Chondrocyte (in vitro differentiated cells): ENCODE measurements at regions not wholly inside any gene's neighbourhood (a gene's known extent, or its start where the extent isn't known, plus 50 kb on each side); places are given as distances from the start of the nearest gene placed in this dataset.

Experiments used
- DNase-seq: peaks from one replicate; pipeline ENCODE4 v3.0.0; 2021; ENCODE audit warnings: mixed read lengths, low spot score
- H3K27ac Mint-ChIP-seq: one replicate; pipeline ENCODE4 v1.8.0; 2021; ENCODE audit warnings: mild to moderate bottlenecking, moderate library complexity, mixed read lengths; ENCODE audit not compliant: unreplicated experiment
- H3K27me3 Mint-ChIP-seq: 2 replicates; pipeline ENCODE4 v1.8.0; 2021; ENCODE audit warnings: low read depth, mixed read lengths
- H3K36me3 Mint-ChIP-seq: 2 replicates; pipeline ENCODE4 v1.8.0; 2021; ENCODE audit warnings: low read depth, mixed read lengths
- H3K4me1 Mint-ChIP-seq: 2 replicates; pipeline ENCODE4 v1.8.0; 2021; ENCODE audit warnings: low read depth, mild to moderate bottlenecking, mixed read lengths
- H3K4me3 Mint-ChIP-seq: one replicate; pipeline ENCODE4 v1.8.0; 2021; ENCODE audit warnings: mild to moderate bottlenecking, moderate library complexity, mixed read lengths; ENCODE audit not compliant: unreplicated experiment
- H3K9me3 Mint-ChIP-seq: 2 replicates; pipeline ENCODE4 v1.8.0; 2021; ENCODE audit warnings: low read depth, mixed read lengths
- CTCF ChIP-seq: fragments of 200-600 bp; sonication (generic); IDR thresholded peaks from 2 replicates; pipeline ENCODE4 v1.5.0; 2021; ENCODE audit warnings: antibody characterized with exemption, mild to moderate bottlenecking, moderate library complexity

GRCh38 chr4:157751631-157752030 lies 421.2 kb downstream of the GASK1B start:
- no peak for TF ChIP-seq CTCF
- H3K36me3 Mint-ChIP-seq, result peaks cover 7% of the 10 kb centered on the region
- H3K4me1 Mint-ChIP-seq, result peaks cover 11% of the 10 kb centered on the region
- peak overlapping the region; percentile 23 for H3K27ac Mint-ChIP-seq
- H3K27me3 Mint-ChIP-seq, result no peaks in the 10 kb centered on the region
- peaks cover 13% of the 10 kb centered on the region for H3K9me3 Mint-ChIP-seq
- no peak overlapping the region for H3K4me3 Mint-ChIP-seq
- no peak for DNase-seq

GRCh38 chr4:157741642-157742041 lies 431.2 kb downstream of the GASK1B start:
- H3K9me3 Mint-ChIP-seq, result no peaks in the 10 kb centered on the region
- no peaks in the 10 kb centered on the region for H3K36me3 Mint-ChIP-seq

GRCh38 chr4:157739242-157739641 lies 433.6 kb downstream of the GASK1B start:
- H3K4me3 Mint-ChIP-seq, result no peak overlapping the region
- H3K27me3 Mint-ChIP-seq, result peaks cover 3% of the 10 kb centered on the region
- no peaks in the 10 kb centered on the region for H3K9me3 Mint-ChIP-seq
- no peak overlapping the region for H3K27ac Mint-ChIP-seq
- DNase-seq, result no peak
- peaks cover 4% of the 10 kb centered on the region for H3K4me1 Mint-ChIP-seq
- TF ChIP-seq CTCF, result no peak
- no peaks in the 10 kb centered on the region for H3K36me3 Mint-ChIP-seq

More at GRCh38 chr4:157741642-157742041, 431.2 kb downstream of the GASK1B start:
- Mint-ChIP-seq H3K27ac (no peak overlapping the region), H3K4me3 (no peak overlapping the region), H3K4me1 (peaks cover 4% of the 10 kb centered on the region), H3K27me3 (peaks cover 3% of the 10 kb centered on the region)
- TF ChIP-seq CTCF, result no peak
- no peak for DNase-seq

- TF ChIP-seq CTCF, result no peak
- H3K4me1 Mint-ChIP-seq, result peaks cover 29% of the 10 kb centered on the region
- H3K36me3 Mint-ChIP-seq, result no peaks in the 10 kb centered on the region
- peaks cover 10% of the 10 kb centered on the region for H3K9me3 Mint-ChIP-seq
- H3K27me3 Mint-ChIP-seq, result no peaks in the 10 kb centered on the region
- no peak for DNase-seq
- H3K4me3 Mint-ChIP-seq, result no peak overlapping the region
- H3K27ac Mint-ChIP-seq, result no peak overlapping the region
Measured at GRCh38 chr4:157728215-157728614, 444.6 kb downstream of the GASK1B start.

GRCh38 chr4:157727163-157727562 lies 445.7 kb downstream of the GASK1B start:
- TF ChIP-seq CTCF, result no peak
- peak overlapping the region; percentile 4 for H3K27ac Mint-ChIP-seq
- no peaks in the 10 kb centered on the region for H3K27me3 Mint-ChIP-seq
- H3K4me3 Mint-ChIP-seq, result no peak overlapping the region
- peaks cover 29% of the 10 kb centered on the region for H3K4me1 Mint-ChIP-seq
- peaks cover 8% of the 10 kb centered on the region for H3K9me3 Mint-ChIP-seq
- no peaks in the 10 kb centered on the region for H3K36me3 Mint-ChIP-seq
- DNase-seq, result no peak
